Activated naive CD8-positive, alpha-beta T cell (primary cell): ENCODE measurements at regions not wholly inside any gene's neighbourhood (a gene's known extent, or its start where the extent isn't known, plus 50 kb on each side); places are given as distances from the start of the nearest gene placed in this dataset.
"Not testable (repeated sequence)": the region's sequence is repeated elsewhere in the genome, so short reads cannot be mapped to it uniquely, and the experiment has no call there.

Source experiments
- H3K27ac Mint-ChIP-seq: one replicate; pipeline ENCODE4 v1.8.0; 2021; ENCODE audit warnings: mixed read lengths
- H3K27me3 Mint-ChIP-seq: one replicate; pipeline ENCODE4 v1.8.0; 2021; ENCODE audit warnings: mixed read lengths
- H3K36me3 Mint-ChIP-seq: one replicate; pipeline ENCODE4 v1.8.0; 2021; ENCODE audit warnings: mixed read lengths
- H3K4me1 Mint-ChIP-seq: one replicate; pipeline ENCODE4 v1.8.0; 2021; ENCODE audit warnings: low read depth, mixed read lengths
- H3K4me3 Mint-ChIP-seq: one replicate; pipeline ENCODE4 v1.8.0; 2021; ENCODE audit warnings: mild to moderate bottlenecking, mixed read lengths
- H3K9me3 Mint-ChIP-seq: one replicate; pipeline ENCODE4 v1.8.0; 2021; ENCODE audit warnings: low read depth, mixed read lengths

DNA sequence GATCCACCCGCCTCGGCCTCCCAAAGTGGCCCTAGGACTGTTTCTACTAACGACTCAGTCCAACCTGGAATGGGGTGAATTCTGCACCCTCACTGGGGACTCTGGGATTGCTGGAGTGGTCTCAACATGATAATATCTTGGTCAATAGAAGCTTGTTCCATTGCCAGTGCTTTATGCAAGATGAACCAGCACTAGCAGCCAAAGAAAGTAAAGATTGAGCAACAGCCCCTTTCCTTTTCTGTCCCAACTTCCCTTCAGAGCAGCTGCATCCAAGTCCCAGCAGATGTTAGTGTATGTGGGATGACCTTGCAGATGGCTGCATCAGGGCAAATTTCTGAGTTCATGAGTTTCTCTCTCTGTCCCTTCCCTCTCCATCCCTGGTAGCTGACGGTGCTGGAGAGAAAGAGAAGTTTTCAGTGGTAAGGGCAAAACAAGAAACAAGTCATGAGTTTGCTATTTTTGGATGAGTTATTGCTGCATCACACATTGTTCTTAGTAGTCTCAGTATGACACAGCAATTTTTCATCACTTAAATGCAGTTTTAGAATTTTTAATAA, 183.6 kb upstream of the EDNRB start:
- Mint-ChIP-seq H3K4me1 (no peaks in the 10 kb centered on the region), H3K27me3 (peaks cover 1% of the 10 kb centered on the region), H3K4me3 (no peak overlapping the region), H3K27ac (no peak overlapping the region), H3K36me3 (no peaks in the 10 kb centered on the region), H3K9me3 (no peaks in the 10 kb centered on the region)

DNA sequence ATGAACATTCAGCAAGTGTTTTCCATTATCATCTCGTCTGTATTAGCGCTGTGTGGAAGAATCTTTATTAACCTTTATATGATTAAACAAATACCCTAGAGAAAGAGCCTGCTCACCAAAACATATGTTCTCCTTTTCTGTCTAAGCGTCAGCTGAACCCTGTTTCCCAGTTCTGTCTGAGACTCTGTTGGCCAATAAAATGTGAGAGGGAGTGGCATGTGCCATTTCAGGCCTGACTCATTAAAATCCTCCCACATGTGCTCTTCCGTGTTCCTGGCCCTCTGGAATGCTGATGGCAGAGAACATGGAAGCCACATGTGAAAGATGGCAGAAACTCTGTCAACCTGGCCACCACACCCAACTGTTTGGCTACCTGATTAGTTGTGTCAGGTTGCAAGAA, 181.9 kb upstream of the EDNRB start:
- Mint-ChIP-seq H3K4me1 (no peaks in the 10 kb centered on the region), H3K4me3 (no peak overlapping the region), H3K27ac (no peak overlapping the region), H3K9me3 (no peaks in the 10 kb centered on the region), H3K36me3 (no peaks in the 10 kb centered on the region), H3K27me3 (peaks cover 1% of the 10 kb centered on the region)

GRCh38 chr13:78098249-78098648, 179.6 kb upstream of the EDNRB start:
- no peak overlapping the region for H3K27ac Mint-ChIP-seq
- H3K27me3 Mint-ChIP-seq, result peaks cover 1% of the 10 kb centered on the region
- no peaks in the 10 kb centered on the region for H3K4me1 Mint-ChIP-seq

GRCh38 chr13:78096221-78096620, 177.6 kb upstream of the EDNRB start:
- H3K9me3 Mint-ChIP-seq, result peaks cover under 1% of the 10 kb centered on the region
- no peaks in the 10 kb centered on the region for H3K4me1 Mint-ChIP-seq

More at GRCh38 chr13:78098249-78098648, 179.6 kb upstream of the EDNRB start:
- Mint-ChIP-seq H3K36me3 (no peaks in the 10 kb centered on the region), H3K4me3 (no peak overlapping the region), H3K9me3 (no peaks in the 10 kb centered on the region)

GRCh38 chr13:78087966-78088678, 169.5 kb upstream of the EDNRB start:
- Mint-ChIP-seq H3K9me3 (peaks cover 14% of the 10 kb centered on the region), H3K36me3 (no peaks in the 10 kb centered on the region), H3K4me3 (no peak overlapping the region), H3K27me3 (peaks cover 15% of the 10 kb centered on the region), H3K4me1 (peaks cover 1% of the 10 kb centered on the region), H3K27ac (no peak overlapping the region)

More at GRCh38 chr13:78096221-78096620, 177.6 kb upstream of the EDNRB start:
- Mint-ChIP-seq H3K4me3 (no peak overlapping the region), H3K36me3 (no peaks in the 10 kb centered on the region), H3K27ac (no peak overlapping the region), H3K27me3 (peaks cover 2% of the 10 kb centered on the region)

DNA sequence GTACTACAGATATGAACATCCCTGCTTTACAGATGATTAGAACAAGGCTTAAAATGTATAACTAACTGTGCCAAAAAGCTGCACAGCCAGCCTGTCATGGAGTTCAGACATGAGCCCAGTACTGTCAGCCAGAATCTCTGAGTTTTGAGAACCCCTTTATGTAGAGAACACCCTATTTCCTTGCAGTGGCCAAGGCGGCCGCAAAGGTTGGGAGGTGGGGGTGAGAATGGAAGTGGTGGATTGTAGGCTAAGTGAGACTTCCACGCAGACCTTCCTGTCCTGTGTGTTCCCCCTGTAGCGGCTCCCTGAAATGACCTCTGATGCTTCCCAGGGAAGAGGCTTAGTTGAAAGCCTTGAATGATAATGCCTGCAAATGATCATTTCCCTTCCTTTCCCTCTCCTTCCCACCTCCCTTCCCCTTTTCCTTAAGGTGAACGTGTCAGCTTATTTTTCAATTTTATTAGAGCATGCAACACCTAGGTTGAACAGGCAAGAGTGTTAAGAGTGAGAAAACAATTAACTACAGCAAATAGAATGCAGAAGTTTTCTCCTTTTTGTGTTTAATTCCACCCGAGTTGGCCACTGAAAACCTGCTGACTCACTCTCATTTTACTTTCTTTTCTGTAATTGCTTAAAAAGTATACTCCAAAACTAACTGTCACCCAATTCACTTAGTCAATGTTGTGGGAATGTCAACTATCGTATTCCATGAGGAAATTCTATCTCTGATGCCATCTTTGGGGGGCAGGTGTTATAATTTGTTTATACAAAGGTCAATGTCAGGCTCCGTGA, 167.0 kb upstream of the EDNRB start:
- H3K27me3 Mint-ChIP-seq, result peaks cover 17% of the 10 kb centered on the region
- peaks cover 7% of the 10 kb centered on the region for H3K36me3 Mint-ChIP-seq
- H3K27ac Mint-ChIP-seq, result no peak overlapping the region
- H3K4me3 Mint-ChIP-seq, result no peak overlapping the region
- peaks cover 1% of the 10 kb centered on the region for H3K4me1 Mint-ChIP-seq
- peaks cover 21% of the 10 kb centered on the region for H3K9me3 Mint-ChIP-seq

- H3K36me3 Mint-ChIP-seq, result peaks cover 7% of the 10 kb centered on the region
- peaks cover 21% of the 10 kb centered on the region for H3K9me3 Mint-ChIP-seq
- no peak overlapping the region for H3K27ac Mint-ChIP-seq
- H3K4me3 Mint-ChIP-seq, result no peak overlapping the region
- peaks cover 1% of the 10 kb centered on the region for H3K4me1 Mint-ChIP-seq
- H3K27me3 Mint-ChIP-seq, result peaks cover 16% of the 10 kb centered on the region
Measured at GRCh38 chr13:78084401-78084800, 165.8 kb upstream of the EDNRB start.

- Mint-ChIP-seq H3K27me3 (peaks cover 11% of the 10 kb centered on the region), H3K36me3 (peaks cover 7% of the 10 kb centered on the region), H3K27ac (no peak overlapping the region), H3K4me3 (no peak overlapping the region), H3K9me3 (peaks cover 15% of the 10 kb centered on the region), H3K4me1 (no peaks in the 10 kb centered on the region)
Measured at GRCh38 chr13:78078168-78078567, 159.5 kb upstream of the EDNRB start.

DNA sequence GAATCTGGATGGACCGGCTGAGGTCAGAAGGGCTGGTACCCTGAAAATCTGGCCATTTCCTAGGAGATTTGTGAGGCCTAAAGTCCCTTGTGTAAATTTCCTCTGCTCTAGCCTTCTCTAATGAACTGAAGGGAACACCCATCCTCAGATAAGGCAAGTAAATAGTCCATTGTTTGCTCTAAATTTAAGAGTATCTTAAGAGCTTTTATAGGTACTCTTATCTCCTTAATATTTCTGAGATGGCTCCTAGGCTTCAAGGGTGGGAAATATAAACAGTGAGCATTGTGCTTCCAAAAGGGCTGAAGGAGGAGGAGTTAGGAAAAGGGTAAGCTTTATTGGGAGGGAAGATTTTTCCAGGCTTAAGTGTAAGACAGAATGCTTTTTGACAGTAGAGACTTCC, 148.7 kb upstream of the EDNRB start:
- no peaks in the 10 kb centered on the region for H3K9me3 Mint-ChIP-seq
- H3K36me3 Mint-ChIP-seq, result no peaks in the 10 kb centered on the region
- no peak overlapping the region for H3K4me3 Mint-ChIP-seq
- no peaks in the 10 kb centered on the region for H3K27me3 Mint-ChIP-seq
- no peaks in the 10 kb centered on the region for H3K4me1 Mint-ChIP-seq
- H3K27ac Mint-ChIP-seq, result no peak overlapping the region

GRCh38 chr13:78065141-78065540, 146.5 kb upstream of the EDNRB start:
- Mint-ChIP-seq H3K9me3 (no peaks in the 10 kb centered on the region), H3K4me1 (no peaks in the 10 kb centered on the region), H3K36me3 (no peaks in the 10 kb centered on the region), H3K27me3 (no peaks in the 10 kb centered on the region), H3K4me3 (no peak overlapping the region), H3K27ac (no peak overlapping the region)

DNA sequence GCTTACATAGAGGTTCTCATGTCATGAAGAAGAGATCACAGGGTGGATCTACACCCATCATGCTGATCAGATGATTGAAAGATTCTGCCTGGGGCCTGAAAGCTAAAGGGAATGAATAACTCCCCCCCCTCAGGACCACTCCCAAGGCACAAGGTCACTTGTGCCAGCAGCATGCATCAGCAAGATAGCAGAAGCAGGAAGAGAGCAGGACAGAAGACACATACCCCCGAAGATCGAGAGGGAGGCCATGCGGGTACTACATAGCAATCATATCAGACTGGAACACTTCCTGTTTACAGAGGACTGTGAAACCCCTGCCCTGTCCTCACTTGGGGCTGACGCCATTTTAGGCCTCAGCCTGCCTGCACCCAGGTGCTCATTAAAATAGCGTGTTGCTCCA, 143.2 kb upstream of the EDNRB start:
- H3K4me3 Mint-ChIP-seq, result no peak overlapping the region
- H3K36me3 Mint-ChIP-seq, result no peaks in the 10 kb centered on the region
- no peaks in the 10 kb centered on the region for H3K4me1 Mint-ChIP-seq
- H3K27me3 Mint-ChIP-seq, result no peaks in the 10 kb centered on the region
- peaks cover 6% of the 10 kb centered on the region for H3K9me3 Mint-ChIP-seq
- H3K27ac Mint-ChIP-seq, result no peak overlapping the region

DNA sequence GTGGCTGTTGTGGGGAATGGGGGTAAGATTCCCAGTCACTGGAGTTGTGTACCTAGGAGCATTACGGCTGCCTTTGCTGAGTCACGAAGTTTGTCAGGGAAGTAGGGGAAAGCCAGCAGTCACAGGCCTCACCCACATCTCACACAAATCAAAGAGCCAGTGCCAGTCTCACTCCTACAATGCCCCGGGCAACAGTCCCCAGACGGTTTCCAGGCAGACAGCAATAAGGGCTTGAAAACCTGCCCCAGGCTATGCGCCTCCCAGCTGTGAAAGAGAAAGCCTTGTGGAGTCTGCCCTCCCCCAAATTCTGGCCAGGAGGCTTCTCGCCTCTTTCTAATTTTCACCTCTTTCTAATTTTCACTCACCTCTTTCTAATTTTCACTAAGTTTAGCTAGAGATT, 142.3 kb upstream of the EDNRB start:
- H3K4me1 Mint-ChIP-seq, result no peaks in the 10 kb centered on the region

DNA sequence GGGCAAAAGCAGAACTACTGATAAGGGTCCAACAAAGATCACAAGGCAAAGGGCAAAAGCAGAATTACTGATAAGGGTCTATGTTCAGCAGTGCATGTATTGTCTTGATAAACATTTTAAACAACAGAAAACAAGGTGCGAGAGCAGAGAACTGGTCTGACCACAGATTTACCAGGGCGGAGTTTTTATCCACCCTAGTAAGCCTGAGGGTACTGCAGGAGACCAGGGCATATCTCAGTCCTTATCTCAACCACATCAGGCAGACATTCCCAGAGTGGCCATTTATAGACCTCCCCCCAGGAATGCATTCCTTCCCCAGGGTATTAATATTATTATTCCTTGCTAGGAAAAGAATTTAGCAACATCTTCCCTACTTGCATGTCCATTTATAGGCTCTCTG, 138.2 kb upstream of the EDNRB start:
- not testable (repeated sequence) for H3K36me3 Mint-ChIP-seq, H3K4me3 Mint-ChIP-seq, H3K27me3 Mint-ChIP-seq, H3K4me1 Mint-ChIP-seq, H3K27ac Mint-ChIP-seq
- peaks cover 13% of the 10 kb centered on the region for H3K9me3 Mint-ChIP-seq

More for the DNA sequence above, 142.3 kb upstream of the EDNRB start:
- H3K36me3 Mint-ChIP-seq, result peaks cover 5% of the 10 kb centered on the region
- no peak overlapping the region for H3K27ac Mint-ChIP-seq
- H3K4me3 Mint-ChIP-seq, result no peak overlapping the region
- peaks cover 13% of the 10 kb centered on the region for H3K9me3 Mint-ChIP-seq
- H3K27me3 Mint-ChIP-seq, result no peaks in the 10 kb centered on the region

- Mint-ChIP-seq H3K4me3 (no peak overlapping the region), H3K27me3 (no peaks in the 10 kb centered on the region), H3K4me1 (no peaks in the 10 kb centered on the region), H3K36me3 (peaks cover 5% of the 10 kb centered on the region), H3K27ac (no peak overlapping the region), H3K9me3 (peaks cover 13% of the 10 kb centered on the region)
Measured at GRCh38 chr13:78054157-78054556, 135.5 kb upstream of the EDNRB start.

DNA sequence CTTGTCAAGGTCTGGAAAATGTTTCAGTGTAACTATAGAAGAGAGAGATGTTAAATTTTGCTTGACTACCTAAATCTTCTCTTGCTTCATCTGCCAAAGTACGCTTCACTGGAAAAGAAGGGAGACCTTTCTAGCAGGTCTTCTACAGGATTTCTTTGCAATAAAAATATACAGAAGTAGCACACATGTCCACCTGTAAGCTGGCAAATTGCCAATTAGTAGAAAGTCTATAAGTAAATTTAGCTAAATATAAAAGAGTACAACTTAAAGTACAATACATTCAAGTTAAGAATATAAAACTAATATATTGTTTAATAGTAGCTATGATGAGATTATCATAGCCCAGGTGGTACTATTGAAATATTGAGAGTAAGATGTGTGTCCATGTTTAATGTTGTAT, 128.5 kb upstream of the EDNRB start:
- H3K4me1 Mint-ChIP-seq, result no peaks in the 10 kb centered on the region
- peaks cover 2% of the 10 kb centered on the region for H3K27me3 Mint-ChIP-seq
- no peak overlapping the region for H3K4me3 Mint-ChIP-seq
- H3K27ac Mint-ChIP-seq, result no peak overlapping the region
- H3K36me3 Mint-ChIP-seq, result no peaks in the 10 kb centered on the region
- no peaks in the 10 kb centered on the region for H3K9me3 Mint-ChIP-seq
